ENCODE measurements at regions not wholly inside any gene's neighbourhood (a gene's known extent, or its start where the extent isn't known, plus 50 kb on each side); places are given as distances from the start of the nearest gene placed in this dataset.

- Mint-ChIP-seq H3K36me3 (ENCODE audit: insufficient read depth) (no peaks in the 10 kb centered on the region), H3K4me1 (ENCODE audit: low read depth) (no peaks in the 10 kb centered on the region), H3K27me3 (ENCODE audit: low read depth) (peaks cover 2% of the 10 kb centered on the region), H3K4me3 (no peak overlapping the region), H3K9me3 (no peaks in the 10 kb centered on the region)
- DNase-seq = no peak
- ATAC-seq = no peak
Observed at GRCh38 chr16:48004141-48004695, 151.6 kb downstream of the ABCC12 start.

- no peak for DNase-seq
- H3K4me3 Mint-ChIP-seq = no peak overlapping the region
Observed at GRCh38 chr16:48003206-48003907, 152.4 kb downstream of the ABCC12 start.

GRCh38 chr16:48001324-48001895 is 154.4 kb downstream of the ABCC12 start:
- peaks cover 2% of the 10 kb centered on the region for H3K27me3 Mint-ChIP-seq (ENCODE audit: low read depth)
- no peak for ATAC-seq
- no peaks in the 10 kb centered on the region for H3K4me1 Mint-ChIP-seq (ENCODE audit: low read depth)
- H3K9me3 Mint-ChIP-seq = no peaks in the 10 kb centered on the region
- no peak for DNase-seq
- no peak overlapping the region for H3K4me3 Mint-ChIP-seq
- no peaks in the 10 kb centered on the region for H3K36me3 Mint-ChIP-seq (ENCODE audit: insufficient read depth)

More at GRCh38 chr16:48003206-48003907, 152.4 kb downstream of the ABCC12 start:
- ATAC-seq = no peak
- no peaks in the 10 kb centered on the region for H3K4me1 Mint-ChIP-seq (ENCODE audit: low read depth)
- no peaks in the 10 kb centered on the region for H3K36me3 Mint-ChIP-seq (ENCODE audit: insufficient read depth)
- no peaks in the 10 kb centered on the region for H3K9me3 Mint-ChIP-seq
- peaks cover 2% of the 10 kb centered on the region for H3K27me3 Mint-ChIP-seq (ENCODE audit: low read depth)

GRCh38 chr16:48000622-48001021 is 155.2 kb downstream of the ABCC12 start:
- Mint-ChIP-seq H3K36me3 (ENCODE audit: insufficient read depth) (no peaks in the 10 kb centered on the region), H3K27me3 (ENCODE audit: low read depth) (peaks cover 2% of the 10 kb centered on the region), H3K4me3 (no peak overlapping the region), H3K9me3 (no peaks in the 10 kb centered on the region), H3K4me1 (ENCODE audit: low read depth) (no peaks in the 10 kb centered on the region)
- DNase-seq (no peak), ATAC-seq (no peak)

- no peak for ATAC-seq
Observed at GRCh38 chr16:47999595-47999994, 156.2 kb downstream of the ABCC12 start.

GRCh38 chr16:47995354-47995753 is 160.4 kb downstream of the ABCC12 start:
- no peaks in the 10 kb centered on the region for H3K36me3 Mint-ChIP-seq (ENCODE audit: insufficient read depth)
- H3K4me1 Mint-ChIP-seq (ENCODE audit: low read depth) = no peaks in the 10 kb centered on the region
- no peak for DNase-seq
- H3K9me3 Mint-ChIP-seq = peaks cover 4% of the 10 kb centered on the region
- no peaks in the 10 kb centered on the region for H3K27me3 Mint-ChIP-seq (ENCODE audit: low read depth)
- no peak for ATAC-seq
- no peak overlapping the region for H3K4me3 Mint-ChIP-seq

More at GRCh38 chr16:47999595-47999994, 156.2 kb downstream of the ABCC12 start:
- no peaks in the 10 kb centered on the region for H3K4me1 Mint-ChIP-seq (ENCODE audit: low read depth)
- H3K9me3 Mint-ChIP-seq = no peaks in the 10 kb centered on the region
- DNase-seq = no peak
- peaks cover 2% of the 10 kb centered on the region for H3K27me3 Mint-ChIP-seq (ENCODE audit: low read depth)
- H3K4me3 Mint-ChIP-seq = no peak overlapping the region
- H3K36me3 Mint-ChIP-seq (ENCODE audit: insufficient read depth) = no peaks in the 10 kb centered on the region

GRCh38 chr16:47991491-47991890 is 164.3 kb downstream of the ABCC12 start:
- H3K4me3 Mint-ChIP-seq = no peak overlapping the region
- ATAC-seq (no peak), DNase-seq (no peak)
- peaks cover 4% of the 10 kb centered on the region for H3K9me3 Mint-ChIP-seq
- H3K4me1 Mint-ChIP-seq (ENCODE audit: low read depth) = no peaks in the 10 kb centered on the region
- no peaks in the 10 kb centered on the region for H3K27me3 Mint-ChIP-seq (ENCODE audit: low read depth)
- H3K36me3 Mint-ChIP-seq (ENCODE audit: insufficient read depth) = no peaks in the 10 kb centered on the region

GRCh38 chr16:47990676-47991075 is 165.1 kb downstream of the ABCC12 start:
- ATAC-seq (no peak), DNase-seq (no peak)
- Mint-ChIP-seq H3K36me3 (ENCODE audit: insufficient read depth) (no peaks in the 10 kb centered on the region), H3K4me1 (ENCODE audit: low read depth) (no peaks in the 10 kb centered on the region), H3K9me3 (peaks cover 4% of the 10 kb centered on the region), H3K27me3 (ENCODE audit: low read depth) (no peaks in the 10 kb centered on the region), H3K4me3 (no peak overlapping the region)

- Mint-ChIP-seq H3K4me3 (no peak overlapping the region), H3K4me1 (ENCODE audit: low read depth) (no peaks in the 10 kb centered on the region), H3K9me3 (no peaks in the 10 kb centered on the region), H3K27me3 (ENCODE audit: low read depth) (no peaks in the 10 kb centered on the region), H3K36me3 (ENCODE audit: insufficient read depth) (no peaks in the 10 kb centered on the region)
- DNase-seq (no peak), ATAC-seq (no peak)
Observed at GRCh38 chr16:47987136-47987535, 168.7 kb downstream of the ABCC12 start.

- H3K27me3 Mint-ChIP-seq (ENCODE audit: low read depth) = no peaks in the 10 kb centered on the region
- no peaks in the 10 kb centered on the region for H3K36me3 Mint-ChIP-seq (ENCODE audit: insufficient read depth)
- ATAC-seq (no peak), DNase-seq (no peak)
- no peak overlapping the region for H3K4me3 Mint-ChIP-seq
- no peaks in the 10 kb centered on the region for H3K9me3 Mint-ChIP-seq
- H3K4me1 Mint-ChIP-seq (ENCODE audit: low read depth) = no peaks in the 10 kb centered on the region
Observed at GRCh38 chr16:47986031-47986430, 169.8 kb downstream of the ABCC12 start.

- no peak for ATAC-seq
- no peaks in the 10 kb centered on the region for H3K4me1 Mint-ChIP-seq (ENCODE audit: low read depth)
- no peak for DNase-seq
- H3K36me3 Mint-ChIP-seq (ENCODE audit: insufficient read depth) = no peaks in the 10 kb centered on the region
- no peaks in the 10 kb centered on the region for H3K9me3 Mint-ChIP-seq
- peaks cover 2% of the 10 kb centered on the region for H3K27me3 Mint-ChIP-seq (ENCODE audit: low read depth)
- H3K4me3 Mint-ChIP-seq = no peak overlapping the region
Observed at GRCh38 chr16:47984669-47985068, 171.1 kb downstream of the ABCC12 start.

GRCh38 chr16:47983999-47984580 is 171.7 kb downstream of the ABCC12 start:
- H3K4me3 Mint-ChIP-seq = no peak overlapping the region
- H3K9me3 Mint-ChIP-seq = no peaks in the 10 kb centered on the region
- no peaks in the 10 kb centered on the region for H3K36me3 Mint-ChIP-seq (ENCODE audit: insufficient read depth)
- DNase-seq = no peak
- H3K27me3 Mint-ChIP-seq (ENCODE audit: low read depth) = peaks cover 2% of the 10 kb centered on the region
- no peaks in the 10 kb centered on the region for H3K4me1 Mint-ChIP-seq (ENCODE audit: low read depth)
- no peak for ATAC-seq

GRCh38 chr16:47980212-47980611 is 175.6 kb downstream of the ABCC12 start:
- Mint-ChIP-seq H3K27me3 (ENCODE audit: low read depth) (peaks cover 4% of the 10 kb centered on the region), H3K4me1 (ENCODE audit: low read depth) (no peaks in the 10 kb centered on the region), H3K9me3 (no peaks in the 10 kb centered on the region), H3K4me3 (no peak overlapping the region), H3K36me3 (ENCODE audit: insufficient read depth) (no peaks in the 10 kb centered on the region)
- ATAC-seq = no peak
- DNase-seq = no peak

GRCh38 chr16:47979616-47980182 is 176.1 kb downstream of the ABCC12 start:
- no peaks in the 10 kb centered on the region for H3K9me3 Mint-ChIP-seq
- H3K4me3 Mint-ChIP-seq = no peak overlapping the region
- ATAC-seq (no peak), DNase-seq (no peak)
- no peaks in the 10 kb centered on the region for H3K36me3 Mint-ChIP-seq (ENCODE audit: insufficient read depth)
- H3K4me1 Mint-ChIP-seq (ENCODE audit: low read depth) = no peaks in the 10 kb centered on the region
- H3K27me3 Mint-ChIP-seq (ENCODE audit: low read depth) = peaks cover 4% of the 10 kb centered on the region

GRCh38 chr16:47979164-47979520 is 176.7 kb downstream of the ABCC12 start:
- ATAC-seq (no peak), DNase-seq (no peak)
- Mint-ChIP-seq H3K4me1 (ENCODE audit: low read depth) (no peaks in the 10 kb centered on the region), H3K9me3 (no peaks in the 10 kb centered on the region), H3K36me3 (ENCODE audit: insufficient read depth) (no peaks in the 10 kb centered on the region), H3K27me3 (ENCODE audit: low read depth) (peaks cover 4% of the 10 kb centered on the region), H3K4me3 (no peak overlapping the region)
